GM23338 (cell line): ENCODE measurements at regions not wholly inside any gene's neighbourhood (a gene's known extent, or its start where the extent isn't known, plus 50 kb on each side); places are given as distances from the start of the nearest gene placed in this dataset.
"Not testable (repeated sequence)": the region's sequence is repeated elsewhere in the genome, so short reads cannot be mapped to it uniquely, and the experiment has no call there.

Experiments used
- ATAC-seq: fragments of 200-7000 bp; cut with Tn5 transposase; 3 replicates; pipeline ENCODE4 v1.9.1; 2020
- DNase-seq: peaks from one replicate; pipeline ENCODE4 v3.0.0-alpha.2; 2015; ENCODE audit warnings: low spot score
- H2AFZ ChIP-seq: fragments of 200-600 bp; sonication (generic); 2 replicates; pipeline ENCODE4 v1.8.0; 2016; ENCODE audit warnings: antibody characterized with exemption, mild to moderate bottlenecking, moderate library complexity
- H3F3A ChIP-seq: fragments of 200-600 bp; sonication (generic); replicated peaks from 2 replicates; pipeline ENCODE4 v1.8.0; 2017; ENCODE audit warnings: antibody characterized with exemption, mixed run types, low read depth
- H3K27ac ChIP-seq: fragments of 200-600 bp; sonication (generic); 2 replicates; pipeline ENCODE4 v1.6.1; 2016; ENCODE audit warnings: low read depth
- H3K27me3 ChIP-seq: fragments of 200-600 bp; sonication (generic); 2 replicates; pipeline ENCODE4 v1.8.0; 2016; ENCODE audit warnings: mild to moderate bottlenecking, mixed run types, moderate library complexity; ENCODE audit not compliant: insufficient read depth
- H3K36me3 ChIP-seq: fragments of 200-600 bp; sonication (generic); 2 replicates; pipeline ENCODE4 v1.8.0; 2016; ENCODE audit warnings: mild to moderate bottlenecking; ENCODE audit not compliant: insufficient read depth
- H3K4me1 ChIP-seq: fragments of 200-600 bp; sonication (generic); 2 replicates; pipeline ENCODE4 v1.8.0; 2016; ENCODE audit warnings: mild to moderate bottlenecking, moderate library complexity; ENCODE audit not compliant: insufficient read depth
- H3K4me2 ChIP-seq: fragments of 200-600 bp; sonication (generic); 2 replicates; pipeline ENCODE4 v1.7.1; 2017; ENCODE audit warnings: mixed run types
- H3K4me3 ChIP-seq: fragments of 200-600 bp; sonication (generic); 2 replicates; pipeline ENCODE4 v1.6.1; 2016; ENCODE audit warnings: mixed run types
- H3K79me2 ChIP-seq: fragments of 200-600 bp; sonication (generic); replicated peaks from 2 replicates; pipeline ENCODE4 v1.8.0; 2017; ENCODE audit warnings: mild to moderate bottlenecking; ENCODE audit not compliant: insufficient read depth
- H3K9me2 ChIP-seq: fragments of 200-600 bp; sonication (generic); 2 replicates; pipeline ENCODE4 v1.8.0; 2017; ENCODE audit not compliant: insufficient read depth
- H4K20me1 ChIP-seq: fragments of 200-600 bp; sonication (generic); replicated peaks from 2 replicates; pipeline ENCODE4 v1.8.0; 2017; ENCODE audit warnings: mild to moderate bottlenecking; ENCODE audit not compliant: insufficient read depth
- H3K27ac Mint-ChIP-seq: 2 replicates; pipeline ENCODE4 v1.8.0; 2020; ENCODE audit warnings: inconsistent platforms, mild to moderate bottlenecking, moderate library complexity, mixed read lengths
- H3K27me3 Mint-ChIP-seq: 3 replicates; pipeline ENCODE4 v1.8.0; 2022; ENCODE audit warnings: low read depth, mild to moderate bottlenecking, moderate library complexity, mixed read lengths, inconsistent platforms; ENCODE audit not compliant: insufficient read depth, poor library complexity
- H3K36me3 Mint-ChIP-seq: 3 replicates; pipeline ENCODE4 v1.8.0; 2021; ENCODE audit warnings: low read depth, mild to moderate bottlenecking, inconsistent platforms, moderate library complexity, mixed read lengths
- H3K4me1 Mint-ChIP-seq: 3 replicates; pipeline ENCODE4 v1.8.0; 2020; ENCODE audit warnings: mild to moderate bottlenecking, inconsistent platforms, mixed read lengths
- H3K4me3 Mint-ChIP-seq: 3 replicates; pipeline ENCODE4 v1.8.0; 2021; ENCODE audit warnings: moderate library complexity, mild to moderate bottlenecking, inconsistent platforms, mixed read lengths
- H3K9me3 Mint-ChIP-seq: 3 replicates; pipeline ENCODE4 v1.8.0; 2020; ENCODE audit warnings: moderate library complexity, mild to moderate bottlenecking, inconsistent platforms, mixed read lengths
- EZH2 ChIP-seq: fragments of 200-600 bp; sonication (generic); IDR thresholded peaks from one replicate; pipeline ENCODE4 v1.8.0; 2017; ENCODE audit warnings: antibody characterized with exemption, mild to moderate bottlenecking, low read depth; ENCODE audit not compliant: unreplicated experiment
- JUNB ChIP-seq: IDR thresholded peaks from one replicate; pipeline ENCODE4 v1.6.1; 2016; ENCODE audit warnings: antibody characterized with exemption; ENCODE audit not compliant: unreplicated experiment
- NANOG ChIP-seq: IDR thresholded peaks from 2 replicates; pipeline ENCODE4 v1.6.1; 2016; ENCODE audit warnings: antibody characterized with exemption, borderline replicate concordance
- POLR2AphosphoS5 ChIP-seq: IDR thresholded peaks from 2 replicates; pipeline ENCODE4 v1.6.1; 2016; ENCODE audit warnings: antibody characterized with exemption, low read depth
- STAT1 ChIP-seq: IDR thresholded peaks from one replicate; pipeline ENCODE4 v1.6.1; 2016; ENCODE audit warnings: antibody characterized with exemption; ENCODE audit not compliant: unreplicated experiment
- TF ChIP-seq, protein P1 (sequence below): fragments of 250-450 bp; sonication (Bioruptor Pico); IDR thresholded peaks from 2 replicates; pipeline ENCODE4 v1.5.0; 2020; ENCODE audit warnings: mild to moderate bottlenecking, moderate library complexity
- TF ChIP-seq, protein P2 (sequence below): IDR thresholded peaks from 2 replicates; pipeline ENCODE4 v1.6.1; 2016; ENCODE audit warnings: antibody characterized with exemption

DNA sequence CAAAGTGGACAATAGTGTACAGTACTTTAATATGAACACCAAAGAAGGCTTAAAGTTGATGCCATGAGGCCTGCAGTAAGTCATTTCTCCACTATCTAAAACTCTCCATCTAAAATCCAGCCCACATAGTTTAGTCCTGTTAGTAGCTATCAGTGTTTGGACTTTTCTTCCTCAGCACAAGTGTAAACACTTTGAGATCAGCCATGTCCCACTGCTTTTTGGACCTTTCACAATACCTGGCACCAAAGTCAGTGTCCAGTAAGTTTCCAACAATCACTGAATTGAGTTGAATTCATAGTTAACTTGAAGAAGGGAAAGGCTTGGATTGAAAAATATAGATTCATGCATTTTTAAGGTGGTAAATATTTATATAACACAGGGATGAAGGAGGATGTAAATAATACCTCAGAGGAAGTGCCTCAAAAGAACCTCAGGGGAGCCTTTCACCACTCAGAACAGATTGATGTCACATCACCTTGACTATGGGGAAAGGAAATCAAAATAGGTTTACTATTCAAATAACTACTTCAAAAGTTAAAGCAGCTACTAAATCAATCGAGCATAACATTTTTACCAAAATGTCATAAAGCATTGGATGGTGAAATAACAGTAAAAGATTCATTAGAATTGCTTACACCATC is 76.7 kb downstream of the FTHL17 start (continued):
- TF ChIP-seq, protein P1, sequence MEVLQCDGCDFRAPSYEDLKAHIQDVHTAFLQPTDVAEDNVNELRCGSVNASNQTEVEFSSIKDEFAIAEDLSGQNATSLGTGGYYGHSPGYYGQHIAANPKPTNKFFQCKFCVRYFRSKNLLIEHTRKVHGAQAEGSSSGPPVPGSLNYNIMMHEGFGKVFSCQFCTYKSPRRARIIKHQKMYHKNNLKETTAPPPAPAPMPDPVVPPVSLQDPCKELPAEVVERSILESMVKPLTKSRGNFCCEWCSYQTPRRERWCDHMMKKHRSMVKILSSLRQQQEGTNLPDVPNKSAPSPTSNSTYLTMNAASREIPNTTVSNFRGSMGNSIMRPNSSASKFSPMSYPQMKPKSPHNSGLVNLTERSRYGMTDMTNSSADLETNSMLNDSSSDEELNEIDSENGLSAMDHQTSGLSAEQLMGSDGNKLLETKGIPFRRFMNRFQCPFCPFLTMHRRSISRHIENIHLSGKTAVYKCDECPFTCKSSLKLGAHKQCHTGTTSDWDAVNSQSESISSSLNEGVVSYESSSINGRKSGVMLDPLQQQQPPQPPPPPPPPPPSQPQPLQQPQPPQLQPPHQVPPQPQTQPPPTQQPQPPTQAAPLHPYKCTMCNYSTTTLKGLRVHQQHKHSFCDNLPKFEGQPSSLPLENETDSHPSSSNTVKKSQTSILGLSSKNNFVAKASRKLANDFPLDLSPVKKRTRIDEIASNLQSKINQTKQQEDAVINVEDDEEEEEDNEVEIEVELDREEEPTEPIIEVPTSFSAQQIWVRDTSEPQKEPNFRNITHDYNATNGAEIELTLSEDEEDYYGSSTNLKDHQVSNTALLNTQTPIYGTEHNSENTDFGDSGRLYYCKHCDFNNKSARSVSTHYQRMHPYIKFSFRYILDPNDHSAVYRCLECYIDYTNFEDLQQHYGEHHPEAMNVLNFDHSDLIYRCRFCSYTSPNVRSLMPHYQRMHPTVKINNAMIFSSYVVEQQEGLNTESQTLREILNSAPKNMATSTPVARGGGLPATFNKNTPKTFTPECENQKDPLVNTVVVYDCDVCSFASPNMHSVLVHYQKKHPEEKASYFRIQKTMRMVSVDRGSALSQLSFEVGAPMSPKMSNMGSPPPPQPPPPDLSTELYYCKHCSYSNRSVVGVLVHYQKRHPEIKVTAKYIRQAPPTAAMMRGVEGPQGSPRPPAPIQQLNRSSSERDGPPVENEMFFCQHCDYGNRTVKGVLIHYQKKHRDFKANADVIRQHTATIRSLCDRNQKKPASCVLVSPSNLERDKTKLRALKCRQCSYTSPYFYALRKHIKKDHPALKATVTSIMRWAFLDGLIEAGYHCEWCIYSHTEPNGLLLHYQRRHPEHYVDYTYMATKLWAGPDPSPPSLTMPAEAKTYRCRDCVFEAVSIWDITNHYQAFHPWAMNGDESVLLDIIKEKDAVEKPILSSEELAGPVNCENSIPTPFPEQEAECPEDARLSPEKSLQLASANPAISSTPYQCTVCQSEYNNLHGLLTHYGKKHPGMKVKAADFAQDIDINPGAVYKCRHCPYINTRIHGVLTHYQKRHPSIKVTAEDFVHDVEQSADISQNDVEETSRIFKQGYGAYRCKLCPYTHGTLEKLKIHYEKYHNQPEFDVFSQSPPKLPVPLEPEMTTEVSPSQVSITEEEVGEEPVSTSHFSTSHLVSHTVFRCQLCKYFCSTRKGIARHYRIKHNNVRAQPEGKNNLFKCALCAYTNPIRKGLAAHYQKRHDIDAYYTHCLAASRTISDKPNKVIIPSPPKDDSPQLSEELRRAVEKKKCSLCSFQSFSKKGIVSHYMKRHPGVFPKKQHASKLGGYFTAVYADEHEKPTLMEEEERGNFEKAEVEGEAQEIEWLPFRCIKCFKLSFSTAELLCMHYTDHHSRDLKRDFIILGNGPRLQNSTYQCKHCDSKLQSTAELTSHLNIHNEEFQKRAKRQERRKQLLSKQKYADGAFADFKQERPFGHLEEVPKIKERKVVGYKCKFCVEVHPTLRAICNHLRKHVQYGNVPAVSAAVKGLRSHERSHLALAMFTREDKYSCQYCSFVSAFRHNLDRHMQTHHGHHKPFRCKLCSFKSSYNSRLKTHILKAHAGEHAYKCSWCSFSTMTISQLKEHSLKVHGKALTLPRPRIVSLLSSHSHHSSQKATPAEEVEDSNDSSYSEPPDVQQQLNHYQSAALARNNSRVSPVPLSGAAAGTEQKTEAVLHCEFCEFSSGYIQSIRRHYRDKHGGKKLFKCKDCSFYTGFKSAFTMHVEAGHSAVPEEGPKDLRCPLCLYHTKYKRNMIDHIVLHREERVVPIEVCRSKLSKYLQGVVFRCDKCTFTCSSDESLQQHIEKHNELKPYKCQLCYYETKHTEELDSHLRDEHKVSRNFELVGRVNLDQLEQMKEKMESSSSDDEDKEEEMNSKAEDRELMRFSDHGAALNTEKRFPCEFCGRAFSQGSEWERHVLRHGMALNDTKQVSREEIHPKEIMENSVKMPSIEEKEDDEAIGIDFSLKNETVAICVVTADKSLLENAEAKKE (CRISPR knock-in tag), result no peak
- TF ChIP-seq EZH2, result no peak

DNA sequence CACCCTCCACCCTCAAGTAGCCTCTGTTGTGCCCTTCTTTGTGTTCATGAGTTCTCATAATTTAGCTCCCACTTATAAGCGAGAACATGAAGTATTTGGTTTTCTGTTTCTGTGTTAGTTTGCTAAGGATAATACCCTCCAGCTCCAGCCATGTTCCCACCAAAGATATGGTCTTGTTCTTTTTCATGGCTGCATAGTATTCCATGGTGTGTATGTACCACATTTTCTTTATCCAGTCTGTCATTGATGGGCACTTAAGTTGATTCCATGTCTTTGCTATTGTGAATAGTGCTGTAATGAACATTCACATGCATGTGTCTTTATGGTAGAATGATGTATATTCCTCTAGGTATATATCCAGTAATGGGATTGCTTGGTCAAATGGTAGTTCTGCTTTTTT is 77.8 kb downstream of the FTHL17 start:
- DNase-seq, H3K27ac ChIP-seq, H3K27ac Mint-ChIP-seq, H3K4me3 ChIP-seq, H3K36me3 Mint-ChIP-seq, H2AFZ ChIP-seq, H4K20me1 ChIP-seq, H3K79me2 ChIP-seq, H3F3A ChIP-seq, H3K4me3 Mint-ChIP-seq, H3K4me2 ChIP-seq, H3K4me1 Mint-ChIP-seq, H3K9me3 Mint-ChIP-seq, H3K9me2 ChIP-seq, ATAC-seq, H3K27me3 ChIP-seq, H3K27me3 Mint-ChIP-seq, H3K36me3 ChIP-seq: not testable (repeated sequence)
- peaks cover 10% of the 10 kb centered on the region; the same call in 1 of the 2 replicates for H3K4me1 ChIP-seq

DNA sequence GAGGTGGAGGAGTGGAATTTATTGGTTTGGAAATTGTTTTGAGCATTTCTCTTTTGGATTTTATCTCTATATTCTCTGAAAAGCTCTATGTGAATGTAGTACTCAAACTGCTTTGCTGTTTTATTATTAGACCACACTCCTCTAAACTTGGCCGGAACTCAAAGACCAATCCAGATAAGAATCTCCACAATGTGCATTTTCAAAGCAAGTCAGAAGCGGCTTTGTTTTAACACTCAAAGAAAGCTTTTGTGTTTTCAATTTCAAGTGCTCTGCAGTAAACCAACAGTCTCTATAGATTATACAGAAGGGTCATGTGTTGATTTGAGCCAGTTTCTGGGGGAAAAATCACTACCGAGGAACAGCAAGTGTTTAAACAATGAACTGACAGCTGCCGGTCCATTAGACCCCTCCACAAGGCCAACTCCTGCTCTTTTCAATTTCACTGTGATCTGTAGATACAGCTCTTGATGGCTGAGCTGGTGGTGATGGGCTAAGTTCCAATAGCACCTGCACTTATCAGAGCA is 79.4 kb downstream of the FTHL17 start:
- Histone ChIP-seq H2AFZ (no peak overlapping the region), H3K36me3 (no peaks in the 10 kb centered on the region), H3K4me2 (no peak overlapping the region), H4K20me1 (no peaks in the 10 kb centered on the region), H3K9me2 (no peaks in the 10 kb centered on the region), H3F3A (no peaks in the 10 kb centered on the region), H3K79me2 (no peaks in the 10 kb centered on the region), H3K4me3 (no peak overlapping the region), H3K4me1 (peaks cover 8% of the 10 kb centered on the region; the same call in 1 of the 2 replicates), H3K27ac (no peak overlapping the region), H3K27me3 (no peaks in the 10 kb centered on the region)
- H3K36me3 Mint-ChIP-seq, result no peaks in the 10 kb centered on the region
- peaks cover 4% of the 10 kb centered on the region; the same call in 2 of the 3 replicates for H3K4me1 Mint-ChIP-seq
- ATAC-seq, result no peak
- peaks cover 3% of the 10 kb centered on the region for H3K27me3 Mint-ChIP-seq
- DNase-seq, result no peak
- no peaks in the 10 kb centered on the region for H3K9me3 Mint-ChIP-seq
- no peak overlapping the region for H3K4me3 Mint-ChIP-seq
- H3K27ac Mint-ChIP-seq, result no peak overlapping the region
- TF ChIP-seq, protein P2, sequence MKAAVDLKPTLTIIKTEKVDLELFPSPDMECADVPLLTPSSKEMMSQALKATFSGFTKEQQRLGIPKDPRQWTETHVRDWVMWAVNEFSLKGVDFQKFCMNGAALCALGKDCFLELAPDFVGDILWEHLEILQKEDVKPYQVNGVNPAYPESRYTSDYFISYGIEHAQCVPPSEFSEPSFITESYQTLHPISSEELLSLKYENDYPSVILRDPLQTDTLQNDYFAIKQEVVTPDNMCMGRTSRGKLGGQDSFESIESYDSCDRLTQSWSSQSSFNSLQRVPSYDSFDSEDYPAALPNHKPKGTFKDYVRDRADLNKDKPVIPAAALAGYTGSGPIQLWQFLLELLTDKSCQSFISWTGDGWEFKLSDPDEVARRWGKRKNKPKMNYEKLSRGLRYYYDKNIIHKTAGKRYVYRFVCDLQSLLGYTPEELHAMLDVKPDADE, result no peak
- TF ChIP-seq POLR2AphosphoS5, result no peak
- no peak for TF ChIP-seq JUNB
- no peak for TF ChIP-seq EZH2
- TF ChIP-seq STAT1, result no peak
- TF ChIP-seq NANOG, result no peak
